GM21360 (cell line): ENCODE measurements at regions not wholly inside any gene's neighbourhood (a gene's known extent, or its start where the extent isn't known, plus 50 kb on each side); places are given as distances from the start of the nearest gene placed in this dataset.

Source experiments
- ATAC-seq: cut with Tn5 transposase; IDR thresholded peaks from one replicate; pipeline ENCODE4 v1.9.1; 2021; ENCODE audit warnings: mild to moderate bottlenecking, moderate library complexity; ENCODE audit not compliant: unreplicated experiment

DNA sequence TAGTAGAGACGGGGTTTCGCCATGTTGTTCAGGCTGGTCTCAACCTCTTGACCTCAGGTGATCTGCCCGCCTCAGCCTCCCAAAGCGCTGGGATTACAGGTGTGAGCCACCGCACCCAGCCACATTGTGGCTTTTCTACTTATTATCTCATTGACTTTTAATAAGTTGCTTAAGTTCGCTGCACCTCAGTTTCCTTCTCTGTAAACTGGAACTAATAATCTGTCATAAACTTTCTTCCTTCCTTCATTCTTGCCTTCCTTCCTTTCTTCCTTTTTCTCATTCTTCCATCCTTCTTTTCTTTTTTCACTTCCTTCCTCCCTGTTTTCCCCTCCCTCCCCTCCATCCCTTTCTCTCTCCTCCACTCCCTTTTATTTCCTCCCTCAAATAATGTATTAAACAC is 192.2 kb downstream of the MAF start:
- ATAC-seq: no peak

DNA sequence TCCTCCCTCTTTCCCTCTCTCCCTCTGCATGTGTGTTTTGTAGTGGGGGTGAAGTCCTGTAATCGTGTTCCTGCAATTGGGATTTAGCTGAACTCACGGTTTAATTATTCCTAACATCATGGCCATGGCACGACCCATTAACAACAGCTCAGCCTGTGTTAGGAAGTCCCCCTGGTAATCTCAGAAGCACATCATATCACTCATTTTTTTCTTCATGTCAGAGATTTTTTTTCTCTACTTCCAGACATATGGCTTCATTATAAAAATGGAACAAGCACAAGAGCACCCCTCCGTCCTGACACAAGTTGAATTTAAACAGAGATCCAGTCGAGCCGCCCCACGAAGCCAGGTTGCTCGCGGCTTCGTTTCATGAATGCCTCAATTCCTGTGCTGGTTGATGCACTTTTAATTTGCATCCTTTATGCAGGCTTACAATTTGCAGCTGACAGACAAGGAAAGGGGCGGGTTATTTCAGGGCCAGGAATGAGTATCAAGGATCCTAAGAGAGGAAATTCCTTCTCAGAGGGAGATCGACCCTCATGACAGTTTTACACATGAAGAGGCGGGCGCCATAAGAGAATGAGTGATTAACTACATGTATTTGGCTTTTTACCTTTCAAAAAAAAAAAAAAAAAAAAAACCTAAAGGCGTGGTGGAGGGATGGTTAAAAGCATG is 192.9 kb downstream of the MAF start:
- no peak for ATAC-seq

GRCh38 chr16:79407005-79407404 is 193.5 kb downstream of the MAF start:
- no peak for ATAC-seq

- ATAC-seq: no peak
Observed at GRCh38 chr16:79404571-79404970, 196.0 kb downstream of the MAF start.

- no peak for ATAC-seq
Observed at GRCh38 chr16:79403534-79403933, 197.0 kb downstream of the MAF start.

GRCh38 chr16:79402920-79403319 is 197.6 kb downstream of the MAF start:
- ATAC-seq: no peak

GRCh38 chr16:79402356-79402755 is 198.2 kb downstream of the MAF start:
- ATAC-seq: no peak

DNA sequence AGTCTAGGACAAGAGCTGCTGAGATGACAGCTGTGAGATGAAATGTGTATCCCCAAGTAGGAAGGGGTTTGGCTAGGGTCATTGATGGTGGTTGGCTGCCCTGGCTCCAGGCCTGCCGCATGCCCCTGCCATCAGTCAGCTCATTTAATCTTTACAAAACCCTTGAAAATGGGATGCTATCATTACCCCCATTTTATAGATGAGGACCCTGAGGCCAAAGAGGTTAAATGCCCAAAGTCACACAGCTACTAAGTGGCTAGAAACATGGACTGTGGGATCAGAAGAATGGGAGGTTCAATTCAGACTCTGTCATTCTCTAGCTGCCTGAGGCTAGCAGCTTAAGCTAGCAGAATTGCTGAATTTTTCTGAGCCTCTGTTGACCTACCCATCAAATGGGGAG is 198.8 kb downstream of the MAF start:
- no peak for ATAC-seq

- no peak for ATAC-seq
Observed at GRCh38 chr16:79401157-79401556, 199.4 kb downstream of the MAF start.

DNA sequence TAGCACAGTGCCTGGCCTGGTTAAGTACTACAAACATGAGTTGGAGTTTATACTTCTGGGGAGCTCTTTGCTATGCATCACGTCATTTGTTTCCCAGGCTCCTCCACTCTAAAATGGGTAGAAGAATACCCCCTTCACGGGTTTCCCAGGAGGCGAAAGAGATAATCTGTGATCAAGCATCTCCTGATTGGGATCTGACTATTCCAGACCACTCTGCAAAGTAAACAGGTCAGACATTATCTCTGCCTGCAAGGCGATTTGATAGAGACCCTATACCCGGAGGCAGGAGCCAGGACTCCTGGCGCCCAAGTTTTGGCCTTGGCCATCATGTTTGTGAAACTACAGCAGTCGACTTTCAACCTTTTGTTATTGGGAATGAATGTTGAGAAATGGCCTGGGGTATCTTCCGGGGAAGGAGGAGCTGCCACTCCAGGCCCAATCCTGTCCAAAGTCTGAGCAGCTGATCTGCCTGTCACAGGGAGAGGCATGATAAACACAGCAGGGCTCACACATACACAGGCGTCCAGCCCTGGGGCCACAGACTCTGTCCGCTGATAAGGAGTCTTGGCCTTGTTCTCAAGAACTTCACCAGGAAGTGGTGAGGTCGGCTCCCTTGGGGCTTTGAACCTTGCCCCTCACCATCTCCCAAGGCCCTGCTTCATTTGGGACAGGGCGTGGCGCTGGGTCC is 199.9 kb downstream of the MAF start:
- ATAC-seq: no peak

- no peak for ATAC-seq
Observed at GRCh38 chr16:79395591-79395990, 204.9 kb downstream of the MAF start.

- ATAC-seq: no peak
Observed at GRCh38 chr16:79394206-79394605, 206.3 kb downstream of the MAF start.

DNA sequence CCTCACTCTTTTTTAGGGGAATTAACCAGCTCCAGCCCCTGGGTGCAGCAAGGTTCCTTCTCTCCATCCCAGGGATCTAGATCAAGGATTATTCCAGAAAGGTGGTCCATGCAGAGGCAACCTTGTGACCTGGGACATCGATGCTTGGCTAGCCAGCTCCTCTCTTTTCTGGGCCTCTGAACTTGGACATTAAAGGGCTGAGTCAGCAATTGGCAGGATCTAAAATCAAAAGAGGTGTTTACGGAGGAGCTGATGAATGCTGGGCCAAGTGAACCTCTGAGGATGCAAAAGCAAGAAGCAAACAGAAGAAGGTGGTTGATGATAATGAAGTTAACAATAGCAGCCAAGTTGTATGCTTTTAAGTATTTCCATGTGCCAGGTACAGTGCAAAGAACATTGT is 207.0 kb downstream of the MAF start:
- no peak for ATAC-seq

- ATAC-seq: no peak
Observed at GRCh38 chr16:79393127-79393526, 207.4 kb downstream of the MAF start.

- ATAC-seq: no peak
Observed at GRCh38 chr16:79392081-79392480, 208.5 kb downstream of the MAF start.

- ATAC-seq: no peak
Observed at GRCh38 chr16:79391395-79391794, 209.1 kb downstream of the MAF start.

- ATAC-seq: no peak
Observed at GRCh38 chr16:79390481-79391051, 210.0 kb downstream of the MAF start.

DNA sequence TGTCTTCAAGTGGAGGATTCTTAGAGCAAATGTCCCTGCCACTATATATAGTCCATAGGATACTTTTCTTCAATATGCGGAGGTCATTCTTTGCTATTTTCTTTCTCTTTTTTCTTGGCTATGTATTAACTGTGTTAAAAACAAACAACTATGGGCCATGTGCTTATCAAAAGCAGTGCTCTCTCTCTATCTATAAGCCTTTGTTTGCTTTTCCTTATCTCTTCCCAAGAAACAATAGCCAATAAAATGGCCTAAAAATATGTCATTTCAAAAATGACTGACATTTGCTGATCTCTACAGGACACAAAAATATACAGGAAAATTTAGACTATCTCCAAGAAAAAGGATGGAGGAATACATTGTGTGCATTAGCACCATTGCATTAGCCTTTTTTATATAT is 212.1 kb downstream of the MAF start:
- no peak for ATAC-seq

- ATAC-seq: no peak
Observed at GRCh38 chr16:79386299-79386698, 214.2 kb downstream of the MAF start.

- ATAC-seq: no peak
Observed at GRCh38 chr16:79381603-79382042, 218.9 kb downstream of the MAF start.

DNA sequence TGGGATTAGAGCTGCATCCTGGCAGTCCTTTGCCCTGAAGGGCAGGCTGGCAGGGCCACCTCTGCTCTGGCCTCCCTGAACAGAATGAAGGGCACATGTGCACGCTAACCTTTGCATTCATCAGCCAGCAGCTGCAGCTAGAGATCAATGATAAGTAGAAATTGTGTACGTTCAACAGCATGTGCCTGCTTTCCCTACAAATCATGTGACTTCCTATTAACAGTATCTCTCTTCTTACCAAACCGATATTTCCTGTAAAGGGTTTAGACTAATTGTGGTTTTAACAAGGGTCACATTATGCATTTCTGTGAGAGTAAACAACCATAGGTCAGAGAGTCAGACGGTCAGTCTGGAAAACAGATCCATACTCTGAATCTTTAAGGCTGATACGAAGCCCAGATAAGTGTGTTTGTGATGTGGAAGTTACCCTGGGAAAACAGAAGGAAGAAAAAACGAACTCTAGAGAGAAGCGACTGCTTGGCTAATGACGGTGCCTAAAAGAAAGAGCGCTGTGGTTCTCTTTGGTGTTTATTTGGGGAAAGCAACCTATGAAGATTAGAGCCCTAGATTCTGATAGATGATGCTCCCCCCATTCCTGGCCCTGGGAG is 219.4 kb downstream of the MAF start:
- no peak for ATAC-seq

DNA sequence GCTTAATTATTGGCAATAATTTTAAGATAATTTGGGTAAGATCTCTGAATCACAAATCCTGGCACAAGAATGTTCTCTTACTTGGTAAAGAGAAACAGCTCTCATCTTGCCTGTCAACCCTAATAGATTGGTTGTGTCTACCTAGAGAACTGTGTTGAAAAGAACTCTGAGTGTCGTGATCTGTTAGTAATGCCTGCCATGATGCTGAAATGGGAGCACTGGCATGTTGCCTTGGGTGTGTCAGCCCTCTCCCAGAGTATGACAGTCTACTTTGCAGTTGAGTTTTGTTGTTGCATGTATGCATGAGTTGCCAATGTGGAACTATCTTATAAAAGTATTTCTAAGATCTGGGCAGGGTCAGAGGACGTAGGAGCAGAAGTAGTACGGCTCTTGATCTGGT is 221.4 kb downstream of the MAF start:
- ATAC-seq: no peak
